HCT116 (cell line): ENCODE measurements at regions not wholly inside any gene's neighbourhood (a gene's known extent, or its start where the extent isn't known, plus 50 kb on each side); places are given as distances from the start of the nearest gene placed in this dataset.

Source experiments
- ATAC-seq: fragments of 200-7000 bp; cut with Tn5 transposase; 2 replicates; pipeline ENCODE4 v1.9.1; 2020; ENCODE audit warnings: mild to moderate bottlenecking, moderate library complexity
- BruUV-seq: library from RNA; stranded (reverse); fragments of 400-500 nt; replicated peaks from 2 replicates; lab custom pipeline; 2021; lab: Mats Ljungman, UMichigan
- CTCF ChIA-PET: fragments of 300-600 bp; sonication (Branson Sonifier 250); formaldehyde crosslinking; loops from one replicate; lab custom pipeline; 2021; ENCODE audit warnings: antibody characterized with exemption; lab: Charles Lee
- POLR2A ChIA-PET: fragments of 300-600, 350-600 bp; sonication (Branson Sonifier 250); formaldehyde crosslinking; loops from one replicate; lab custom pipeline; 2021; ENCODE audit warnings: antibody characterized with exemption; lab: Charles Lee
- RAD21 ChIA-PET, 2 experiments: fragments of 300-600 bp; sonication (Branson Sonifier 250); formaldehyde crosslinking; loops; one replicate each; lab custom pipeline; 2023; ENCODE audit warnings: low total read pairs in 2 of 2; ENCODE audit not compliant: uncharacterized antibody in 2 of 2, unreplicated experiment in 2 of 2, low non-redundant PET in 1 of 2; lab: Charles Lee
- DNase-seq: peaks from one replicate; pipeline ENCODE4 v3.0.0-alpha.2; 2010; ENCODE audit warnings: low read depth, low spot score
- H2AFZ ChIP-seq: fragments of 200-600 bp; shearing (Covaris generic), sonication (generic); 2 replicates; pipeline ENCODE4 v1.6.1; 2017; ENCODE audit warnings: low read depth, mixed run types, mixed read lengths, antibody characterized with exemption, low read length; ENCODE audit not compliant: poor library complexity, severe bottlenecking
- H3K27ac ChIP-seq: 2 replicates; pipeline ENCODE4 v1.5.1; 2012; ENCODE audit warnings: low read depth, low read length
- H3K27me3 ChIP-seq: fragments of 200-600 bp; sonication (generic); 2 replicates; pipeline ENCODE4 v1.6.1; 2016; ENCODE audit warnings: mixed run types, low read length, mixed read lengths; ENCODE audit not compliant: insufficient read depth
- H3K36me3 ChIP-seq, 2 experiments: fragments of 200-500 bp in 1 of 2; fragments of 200-600 bp in 1 of 2; sonication (Bioruptor generic) in 1 of 2; sonication (generic) in 1 of 2; 2 replicates each; pipeline versions ENCODE4 v1.5.1 to v1.6.1; 2014 to 2016; ENCODE audit warnings: low read length in 2 of 2, inconsistent platforms in 1 of 2, mixed read lengths in 1 of 2, mixed run types in 1 of 2; ENCODE audit not compliant: insufficient read depth in 2 of 2, control insufficient read depth in 1 of 2
- H3K4me1 ChIP-seq, 2 experiments: fragments of 200-600 bp in 1 of 2; sonication (generic) in 1 of 2; 2 replicates each; pipeline versions ENCODE4 v1.5.1 to v1.6.1; 2012 to 2017; ENCODE audit warnings: low read length in 2 of 2, inconsistent platforms in 1 of 2, mild to moderate bottlenecking in 1 of 2, mixed read lengths in 1 of 2, mixed run types in 1 of 2, moderate library complexity in 1 of 2; ENCODE audit not compliant: insufficient read depth in 2 of 2, control insufficient read depth in 1 of 2
- H3K4me2 ChIP-seq: fragments of 200-600 bp; sonication (generic); 2 replicates; pipeline ENCODE4 v1.6.1; 2017; ENCODE audit warnings: mixed run types, low read length, mixed read lengths
- H3K4me3 ChIP-seq, 2 experiments: fragments of 200-600 bp in 1 of 2; sonication (generic) in 1 of 2; replicated peaks in 1 of 2; 2 replicates each; pipeline ENCODE4 v1.5.1; 2011 to 2016; ENCODE audit warnings: low read length in 2 of 2, control low read depth in 1 of 2, low read depth in 1 of 2, mild to moderate bottlenecking in 1 of 2, mixed read lengths in 1 of 2, mixed run types in 1 of 2
- H3K79me2 ChIP-seq: fragments of 200-600 bp; sonication (generic); 2 replicates; pipeline ENCODE4 v1.6.1; 2017; ENCODE audit warnings: mild to moderate bottlenecking, mixed run types, low read length, moderate library complexity, mixed read lengths; ENCODE audit not compliant: insufficient read depth
- H3K9ac ChIP-seq: fragments of 200-600 bp; sonication (generic); 2 replicates; pipeline ENCODE4 v1.6.1; 2016; ENCODE audit warnings: low read length, mixed read lengths
- H3K9me2 ChIP-seq: fragments of 200-600 bp; sonication (generic), shearing (Covaris generic); 2 replicates; pipeline ENCODE4 v1.6.1; 2017; ENCODE audit warnings: mixed run types, mild to moderate bottlenecking, moderate library complexity; ENCODE audit not compliant: insufficient read depth
- H3K9me3 ChIP-seq, 2 experiments: fragments of 200-500 bp in 1 of 2; fragments of 200-600 bp in 1 of 2; sonication (Bioruptor generic) in 1 of 2; sonication (generic) in 1 of 2; 2 replicates each; pipeline ENCODE4 v1.6.1; 2014 to 2017; ENCODE audit warnings: low read length in 2 of 2, mixed read lengths in 2 of 2, inconsistent platforms in 1 of 2, low read depth in 1 of 2, mild to moderate bottlenecking in 1 of 2, mixed run types in 1 of 2, moderate library complexity in 1 of 2; ENCODE audit not compliant: control insufficient read depth in 1 of 2, insufficient read depth in 1 of 2
- H4K20me1 ChIP-seq: fragments of 200-600 bp; sonication (generic), shearing (Covaris generic); 2 replicates; pipeline ENCODE4 v1.6.1; 2017; ENCODE audit warnings: mixed run types, mild to moderate bottlenecking, moderate library complexity; ENCODE audit not compliant: insufficient read depth
- CEBPB ChIP-seq: IDR thresholded peaks from 2 replicates; pipeline ENCODE4 v1.6.1; 2012; ENCODE audit warnings: low read depth
- EGR1 ChIP-seq: IDR thresholded peaks from 2 replicates; pipeline ENCODE4 v1.6.1; 2012; ENCODE audit warnings: low read depth
- ELF1 ChIP-seq: IDR thresholded peaks from 2 replicates; pipeline ENCODE4 v1.6.1; 2012; ENCODE audit warnings: low read depth, borderline replicate concordance
- POLR2A ChIP-seq: IDR thresholded peaks from 2 replicates; pipeline ENCODE4 v1.7.0; 2011; ENCODE audit warnings: borderline replicate concordance; ENCODE audit not compliant: insufficient read depth, insufficient read length; ENCODE audit errors: extremely low read depth
- SIN3A ChIP-seq: IDR thresholded peaks from 2 replicates; pipeline ENCODE4 v1.6.1; 2012; ENCODE audit warnings: low read depth
- TCF7L2 ChIP-seq: IDR thresholded peaks from 2 replicates; pipeline ENCODE4 v1.7.0; 2011; ENCODE audit warnings: borderline replicate concordance, inconsistent platforms; ENCODE audit not compliant: insufficient read depth, insufficient read length; ENCODE audit errors: extremely low read depth
- YY1 ChIP-seq: IDR thresholded peaks from 2 replicates; pipeline ENCODE4 v1.6.1; 2011; ENCODE audit warnings: low read length, low read depth, moderate library complexity, mild to moderate bottlenecking; ENCODE audit not compliant: insufficient replicate concordance; ENCODE audit errors: extremely low read depth
- ZNF274 ChIP-seq: fragments of 200-500 bp; sonication (Bioruptor generic); IDR thresholded peaks from 2 replicates; pipeline ENCODE4 v1.6.1; 2014; ENCODE audit warnings: mild to moderate bottlenecking, low read depth, low read length, inconsistent platforms
- intact Hi-C: fragments of 100-400 bp; cut with micrococcal nuclease; formaldehyde crosslinking; loops from 2 replicates; pipeline ENCODE4 v1.10.0; 2022
- TF ChIP-seq, protein P1 (sequence below): IDR thresholded peaks from 2 replicates; pipeline ENCODE4 v1.6.1; 2012
- TF ChIP-seq, protein P2 (sequence below), 3 experiments: fragments of 200-600 bp in 1 of 3; sonication (generic) in 1 of 3; IDR thresholded peaks in 2 of 3; conservative IDR thresholded peaks in 1 of 3; 2 replicates each; pipeline ENCODE4 v1.5.1; 2012 to 2017; ENCODE audit warnings: low read depth in 2 of 3, low read length in 2 of 3, antibody characterized with exemption in 1 of 3, borderline replicate concordance in 1 of 3, control low read depth in 1 of 3, mild to moderate bottlenecking in 1 of 3, mixed read lengths in 1 of 3, mixed run types in 1 of 3, moderate library complexity in 1 of 3; ENCODE audit not compliant: insufficient read depth in 1 of 3

DNA sequence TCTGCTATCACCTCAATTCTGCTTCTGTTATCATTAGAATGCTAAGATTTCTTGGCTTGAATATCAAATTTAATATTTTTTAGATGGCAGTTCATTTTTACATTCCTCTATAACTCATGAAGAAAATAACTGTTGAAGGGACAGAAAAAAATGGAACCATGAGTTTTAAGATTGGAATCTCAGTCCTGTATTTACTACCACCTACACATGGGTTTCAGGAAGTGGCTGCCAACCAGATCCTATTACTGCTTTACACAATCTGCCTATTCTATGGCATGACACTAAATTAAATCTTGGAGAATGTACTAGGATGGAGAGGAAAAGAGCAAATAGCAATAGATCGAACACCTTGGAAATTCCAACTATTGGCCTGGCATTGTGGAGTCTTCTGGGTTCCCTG lies 140.8 kb downstream of the DUSP6 start:
- Histone ChIP-seq H3K4me3 (no peak overlapping the region), H2AFZ (peak overlapping the region; percentile 43), H3K4me1 (no peaks in the 10 kb centered on the region), H4K20me1 (no peaks in the 10 kb centered on the region), H3K4me2 (no peak overlapping the region), H3K27me3 (no peaks in the 10 kb centered on the region), H3K9me2 (0 out of 2 replicates have a peak, but pooled peaks cover 3% of the 10 kb centered on the region), H3K36me3 (no peaks in the 10 kb centered on the region), H3K27ac (no peak overlapping the region), H3K79me2 (no peaks in the 10 kb centered on the region), H3K9ac (no peak overlapping the region), H3K9me3 (no peaks in the 10 kb centered on the region)
- TF ChIP-seq POLR2A (no peak), ZNF274 (no peak), YY1 (no peak), CEBPB (no peak), TCF7L2 (no peak), SIN3A (no peak), ELF1 (no peak), EGR1 (no peak)
- TF ChIP-seq, protein P1, sequence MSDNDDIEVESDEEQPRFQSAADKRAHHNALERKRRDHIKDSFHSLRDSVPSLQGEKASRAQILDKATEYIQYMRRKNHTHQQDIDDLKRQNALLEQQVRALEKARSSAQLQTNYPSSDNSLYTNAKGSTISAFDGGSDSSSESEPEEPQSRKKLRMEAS = no peak
- TF ChIP-seq, protein P2, sequence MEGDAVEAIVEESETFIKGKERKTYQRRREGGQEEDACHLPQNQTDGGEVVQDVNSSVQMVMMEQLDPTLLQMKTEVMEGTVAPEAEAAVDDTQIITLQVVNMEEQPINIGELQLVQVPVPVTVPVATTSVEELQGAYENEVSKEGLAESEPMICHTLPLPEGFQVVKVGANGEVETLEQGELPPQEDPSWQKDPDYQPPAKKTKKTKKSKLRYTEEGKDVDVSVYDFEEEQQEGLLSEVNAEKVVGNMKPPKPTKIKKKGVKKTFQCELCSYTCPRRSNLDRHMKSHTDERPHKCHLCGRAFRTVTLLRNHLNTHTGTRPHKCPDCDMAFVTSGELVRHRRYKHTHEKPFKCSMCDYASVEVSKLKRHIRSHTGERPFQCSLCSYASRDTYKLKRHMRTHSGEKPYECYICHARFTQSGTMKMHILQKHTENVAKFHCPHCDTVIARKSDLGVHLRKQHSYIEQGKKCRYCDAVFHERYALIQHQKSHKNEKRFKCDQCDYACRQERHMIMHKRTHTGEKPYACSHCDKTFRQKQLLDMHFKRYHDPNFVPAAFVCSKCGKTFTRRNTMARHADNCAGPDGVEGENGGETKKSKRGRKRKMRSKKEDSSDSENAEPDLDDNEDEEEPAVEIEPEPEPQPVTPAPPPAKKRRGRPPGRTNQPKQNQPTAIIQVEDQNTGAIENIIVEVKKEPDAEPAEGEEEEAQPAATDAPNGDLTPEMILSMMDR (IDR thresholded peaks at IDR 0.05 in 2 of 3, conservative IDR thresholded peaks at IDR 0.05 in 1 of 3; ENCODE audit: borderline replicate concordance in 1 of 3, insufficient read depth in 1 of 3, low read depth in 2 of 3, low read length in 2 of 3) = no peak
- ATAC-seq (no peak), DNase-seq (no peak)
- intact Hi-C loops = no loop called here
- no TSS peak for BruUV-seq
- ChIA-PET RAD21 (no interaction called here), POLR2A (interaction anchor here (1.7 kb wide), 1 partner anchor 141 kb away, joined by 4 read pairs; the partner anchor contains the start of gene DUSP6), CTCF (no interaction called here)
